ENCODE measurements at regions not wholly inside any gene's neighbourhood (a gene's known extent, or its start where the extent isn't known, plus 50 kb on each side); places are given as distances from the start of the nearest gene placed in this dataset.
"Not testable (repeated sequence)": the region's sequence is repeated elsewhere in the genome, so short reads cannot be mapped to it uniquely, and the experiment has no call there.

DNA sequence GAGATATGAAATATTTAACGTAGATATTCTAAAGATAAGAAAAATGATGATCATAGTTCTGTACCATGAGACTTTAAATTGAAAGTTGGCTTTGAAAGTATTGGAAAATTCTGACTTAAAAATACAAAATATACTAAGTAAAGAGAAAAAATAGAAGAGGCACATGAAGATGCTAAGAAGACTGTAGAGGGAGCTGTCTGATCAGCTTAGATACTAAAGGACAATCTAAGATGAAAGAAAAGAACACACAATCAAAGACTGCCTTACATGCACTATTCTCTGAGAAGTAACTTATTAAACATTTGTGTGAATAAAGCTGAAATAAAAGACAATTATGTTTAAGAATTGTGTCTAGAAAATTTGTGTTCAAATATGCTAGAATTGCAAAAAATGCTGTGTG, 55.1 kb downstream of the RBMXL2 start:
- Histone ChIP-seq H3K4me3 (ENCODE audit: extremely low read depth, insufficient read depth, low read length, poor library complexity, severe bottlenecking) (no peak overlapping the region), H3K4me1 (ENCODE audit: control insufficient read depth, insufficient read depth, low read length, poor library complexity, severe bottlenecking) (no peaks in the 10 kb centered on the region), H3K9me3 (ENCODE audit: control insufficient read depth, low read length) (no peaks in the 10 kb centered on the region), H3K27ac (ENCODE audit: low read depth, low read length, severe bottlenecking) (no peak overlapping the region), H3K36me3 (ENCODE audit: control insufficient read depth, insufficient read depth, low read length) (no peaks in the 10 kb centered on the region)
- WGBS, 2 experiments (ENCODE audit: insufficient coverage in 2 of 2), result 33% methylated on average over 1 of the region's 1 CpG; no CpG with 5 or more reads in 1 of the 2 experiments

GRCh38 chr11:7150104-7150503, 61.3 kb downstream of the RBMXL2 start:
- not testable (repeated sequence) for H3K27ac ChIP-seq (ENCODE audit: low read depth, low read length, severe bottlenecking); H3K36me3 ChIP-seq (ENCODE audit: control insufficient read depth, insufficient read depth, low read length); H3K4me1 ChIP-seq (ENCODE audit: control insufficient read depth, insufficient read depth, low read length, poor library complexity, severe bottlenecking); H3K4me3 ChIP-seq (ENCODE audit: extremely low read depth, insufficient read depth, low read length, poor library complexity, severe bottlenecking); H3K9me3 ChIP-seq (ENCODE audit: control insufficient read depth, low read length)
- 100% methylated on average over 3 of the region's 4 CpGs; no CpG with 5 or more reads in 1 of the 2 experiments for WGBS, 2 experiments (ENCODE audit: insufficient coverage in 2 of 2)

- peaks cover 2% of the 10 kb centered on the region for H3K9me3 ChIP-seq (ENCODE audit: control insufficient read depth, low read length)
- H3K4me1 ChIP-seq (ENCODE audit: control insufficient read depth, insufficient read depth, low read length, poor library complexity, severe bottlenecking), result no peaks in the 10 kb centered on the region
- H3K36me3 ChIP-seq (ENCODE audit: control insufficient read depth, insufficient read depth, low read length), result no peaks in the 10 kb centered on the region
- H3K27ac ChIP-seq (ENCODE audit: low read depth, low read length, severe bottlenecking), result peak overlapping the region; percentile 7
- no peak overlapping the region for H3K4me3 ChIP-seq (ENCODE audit: extremely low read depth, insufficient read depth, low read length, poor library complexity, severe bottlenecking)
- WGBS, 2 experiments (ENCODE audit: insufficient coverage in 2 of 2), result 62 to 87% methylated on average over 2 of the region's 2 CpGs
These were observed 66.1 kb downstream of the RBMXL2 start for GRCh38 chr11:7154881-7155361.

- no peak overlapping the region for H3K27ac ChIP-seq (ENCODE audit: low read depth, low read length, severe bottlenecking)
- no peaks in the 10 kb centered on the region for H3K36me3 ChIP-seq (ENCODE audit: control insufficient read depth, insufficient read depth, low read length)
- 60 to 80% methylated on average over 1 of the region's 3 CpGs for WGBS, 2 experiments (ENCODE audit: insufficient coverage in 2 of 2)
- no peaks in the 10 kb centered on the region for H3K4me1 ChIP-seq (ENCODE audit: control insufficient read depth, insufficient read depth, low read length, poor library complexity, severe bottlenecking)
- H3K4me3 ChIP-seq (ENCODE audit: extremely low read depth, insufficient read depth, low read length, poor library complexity, severe bottlenecking), result no peak overlapping the region
- H3K9me3 ChIP-seq (ENCODE audit: control insufficient read depth, low read length), result no peaks in the 10 kb centered on the region
These were observed 72.2 kb downstream of the RBMXL2 start for GRCh38 chr11:7160814-7161489.

DNA sequence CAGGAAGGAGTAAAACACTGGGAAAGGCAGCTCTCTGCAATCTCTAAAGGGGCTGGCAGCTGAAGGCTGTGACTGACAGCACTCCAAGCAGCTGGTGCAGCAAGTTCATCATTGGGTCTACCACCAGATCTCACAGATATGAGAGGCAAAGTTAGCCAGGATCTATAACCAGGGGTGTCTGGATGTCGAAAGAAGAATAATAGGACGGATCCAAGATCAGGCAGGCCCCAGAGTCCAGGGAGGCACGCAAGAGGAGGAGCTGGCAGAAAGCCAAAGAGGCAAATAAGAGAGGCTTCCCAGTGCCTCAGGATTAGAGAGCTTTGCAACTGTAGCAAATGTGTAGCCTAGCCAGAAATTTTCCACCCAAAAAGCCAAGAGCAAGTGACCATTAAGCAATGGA, 77.1 kb downstream of the RBMXL2 start:
- no peaks in the 10 kb centered on the region for H3K4me1 ChIP-seq (ENCODE audit: control insufficient read depth, insufficient read depth, low read length, poor library complexity, severe bottlenecking)
- H3K9me3 ChIP-seq (ENCODE audit: control insufficient read depth, low read length), result no peaks in the 10 kb centered on the region
- WGBS, 2 experiments (ENCODE audit: insufficient coverage in 2 of 2), result 79 to 100% methylated on average over 3 of the region's 3 CpGs
- H3K4me3 ChIP-seq (ENCODE audit: extremely low read depth, insufficient read depth, low read length, poor library complexity, severe bottlenecking), result no peak overlapping the region
- H3K27ac ChIP-seq (ENCODE audit: low read depth, low read length, severe bottlenecking), result no peak overlapping the region
- no peaks in the 10 kb centered on the region for H3K36me3 ChIP-seq (ENCODE audit: control insufficient read depth, insufficient read depth, low read length)

DNA sequence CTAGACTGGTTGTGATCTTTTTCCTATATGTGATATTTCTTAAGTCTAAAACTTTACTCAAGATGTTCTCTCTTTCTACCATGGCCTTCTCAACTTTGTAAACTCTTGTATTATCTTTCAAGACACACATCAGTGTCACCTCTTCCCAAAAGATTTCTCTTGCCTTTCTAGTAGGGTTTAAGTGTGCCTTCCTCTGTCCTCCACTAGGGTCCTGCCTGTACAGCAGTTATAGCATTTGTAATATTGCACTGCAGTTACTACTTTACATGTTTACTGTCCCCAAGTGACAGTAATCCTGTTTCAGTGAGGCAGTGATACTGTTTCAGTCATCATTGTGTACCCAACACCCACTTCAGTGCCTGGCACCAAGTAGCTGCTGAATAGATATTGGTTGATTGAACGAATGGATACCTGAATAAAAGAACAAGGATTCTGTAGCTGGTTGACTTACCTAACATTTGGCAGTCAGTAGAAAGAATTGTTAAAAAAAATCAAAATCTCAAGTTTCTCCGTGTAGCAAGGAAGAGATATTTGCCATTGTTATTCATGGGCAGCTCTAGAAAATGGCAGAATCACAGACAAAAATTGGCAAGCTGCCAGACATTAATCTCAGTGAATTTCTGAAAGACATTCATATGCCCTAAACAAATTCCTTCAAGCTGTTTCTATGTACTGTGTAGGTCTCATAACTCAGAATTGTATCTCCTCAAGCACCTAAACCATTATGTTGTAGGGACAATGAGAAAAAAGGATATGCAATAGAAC, 79.4 kb downstream of the RBMXL2 start:
- Histone ChIP-seq H3K27ac (ENCODE audit: low read depth, low read length, severe bottlenecking) (no peak overlapping the region), H3K4me1 (ENCODE audit: control insufficient read depth, insufficient read depth, low read length, poor library complexity, severe bottlenecking) (no peaks in the 10 kb centered on the region), H3K4me3 (ENCODE audit: extremely low read depth, insufficient read depth, low read length, poor library complexity, severe bottlenecking) (no peak overlapping the region), H3K9me3 (ENCODE audit: control insufficient read depth, low read length) (no peaks in the 10 kb centered on the region), H3K36me3 (ENCODE audit: control insufficient read depth, insufficient read depth, low read length) (no peaks in the 10 kb centered on the region)
- WGBS, 2 experiments (ENCODE audit: insufficient coverage in 2 of 2), result 58 to 80% methylated on average over 1 of the region's 2 CpGs

DNA sequence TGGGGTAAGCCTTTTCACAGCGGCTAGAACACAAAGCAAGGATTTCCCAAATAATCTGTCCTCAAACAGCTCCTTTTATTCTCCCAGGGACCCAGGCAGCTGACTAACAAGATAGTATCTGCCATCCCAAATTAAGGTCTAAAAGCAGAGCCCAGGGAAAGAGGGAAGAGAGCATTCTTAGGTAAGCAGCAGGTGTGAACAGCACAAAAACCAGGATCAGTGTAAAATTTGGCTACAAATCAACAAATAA, 79.9 kb downstream of the RBMXL2 start:
- H3K9me3 ChIP-seq (ENCODE audit: control insufficient read depth, low read length), result no peaks in the 10 kb centered on the region
- no peak overlapping the region for H3K27ac ChIP-seq (ENCODE audit: low read depth, low read length, severe bottlenecking)
- no peaks in the 10 kb centered on the region for H3K4me1 ChIP-seq (ENCODE audit: control insufficient read depth, insufficient read depth, low read length, poor library complexity, severe bottlenecking)
- WGBS, 2 experiments (ENCODE audit: insufficient coverage in 2 of 2), result 80% methylated on average over 1 of the region's 1 CpG; no CpG with 5 or more reads in 1 of the 2 experiments
- H3K36me3 ChIP-seq (ENCODE audit: control insufficient read depth, insufficient read depth, low read length), result no peaks in the 10 kb centered on the region
- no peak overlapping the region for H3K4me3 ChIP-seq (ENCODE audit: extremely low read depth, insufficient read depth, low read length, poor library complexity, severe bottlenecking)

DNA sequence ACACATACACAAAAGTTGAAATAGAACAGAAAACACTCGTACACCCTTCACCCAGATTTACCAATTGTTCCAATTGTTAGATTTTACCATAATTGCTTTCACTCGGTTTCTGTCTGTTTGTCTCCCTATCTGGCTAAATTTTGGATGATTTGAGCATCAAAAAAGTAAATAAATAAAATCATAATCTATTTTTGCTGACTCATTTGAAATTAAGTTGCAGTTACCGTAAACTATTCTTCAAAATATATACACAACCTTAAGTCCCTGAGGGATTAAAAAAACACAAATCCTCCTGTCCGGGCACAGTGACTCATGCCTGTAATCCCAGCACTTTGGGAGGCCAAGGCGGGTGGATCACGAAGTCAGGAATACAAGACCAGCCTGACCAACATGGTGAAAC, 81.3 kb upstream of the SYT9 start:
- Histone ChIP-seq H3K27ac (ENCODE audit: low read depth, low read length, severe bottlenecking) (no peak overlapping the region), H3K36me3 (ENCODE audit: control insufficient read depth, insufficient read depth, low read length) (no peaks in the 10 kb centered on the region), H3K9me3 (ENCODE audit: control insufficient read depth, low read length) (no peaks in the 10 kb centered on the region), H3K4me3 (ENCODE audit: extremely low read depth, insufficient read depth, low read length, poor library complexity, severe bottlenecking) (no peak overlapping the region), H3K4me1 (ENCODE audit: control insufficient read depth, insufficient read depth, low read length, poor library complexity, severe bottlenecking) (no peaks in the 10 kb centered on the region)
- WGBS, 2 experiments (ENCODE audit: insufficient coverage in 2 of 2), result 85% methylated on average over 2 of the region's 6 CpGs; no CpG with 5 or more reads in 1 of the 2 experiments

DNA sequence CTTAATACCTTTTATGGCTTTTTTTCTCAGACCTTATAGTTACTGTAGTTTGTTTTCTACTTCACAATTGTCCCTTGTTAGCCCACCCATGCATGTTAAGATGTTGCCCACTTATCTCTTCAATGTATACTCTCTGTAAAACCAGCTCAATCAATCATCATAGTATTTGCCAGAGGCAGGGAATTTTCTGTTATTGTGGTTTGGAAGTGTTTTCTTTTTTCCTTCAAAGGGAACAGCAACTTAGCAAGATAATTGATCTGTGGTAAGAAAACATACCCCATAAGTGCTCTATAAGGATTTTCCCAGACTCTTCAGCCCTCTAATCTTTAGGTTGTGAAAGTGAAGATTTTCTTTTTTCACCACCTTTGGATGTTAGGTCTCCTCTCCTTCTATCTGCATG, 76.7 kb upstream of the SYT9 start:
- no peak overlapping the region for H3K4me3 ChIP-seq (ENCODE audit: extremely low read depth, insufficient read depth, low read length, poor library complexity, severe bottlenecking)
- no peaks in the 10 kb centered on the region for H3K4me1 ChIP-seq (ENCODE audit: control insufficient read depth, insufficient read depth, low read length, poor library complexity, severe bottlenecking)
- H3K36me3 ChIP-seq (ENCODE audit: control insufficient read depth, insufficient read depth, low read length), result no peaks in the 10 kb centered on the region
- no peak overlapping the region for H3K27ac ChIP-seq (ENCODE audit: low read depth, low read length, severe bottlenecking)
- no peaks in the 10 kb centered on the region for H3K9me3 ChIP-seq (ENCODE audit: control insufficient read depth, low read length)

DNA sequence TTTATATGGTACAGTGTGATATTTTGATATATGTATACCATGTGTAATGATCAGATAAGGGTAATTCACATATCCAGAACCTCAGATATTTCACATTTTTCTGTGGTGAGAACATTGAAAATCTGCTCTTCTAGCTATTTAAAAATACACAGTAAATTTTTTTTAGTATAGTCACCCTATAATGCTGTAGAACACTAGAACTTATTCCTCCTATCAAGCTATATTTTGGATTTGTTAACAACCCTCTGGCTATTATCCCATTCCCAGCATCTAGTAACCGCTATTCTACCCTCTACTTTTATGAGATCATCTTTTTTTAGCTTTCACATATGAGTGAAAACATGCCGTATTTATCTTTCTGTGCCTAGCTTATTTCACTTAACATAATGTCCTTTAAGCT, 65.5 kb upstream of the SYT9 start:
- no peak overlapping the region for H3K4me3 ChIP-seq (ENCODE audit: extremely low read depth, insufficient read depth, low read length, poor library complexity, severe bottlenecking)
- 83 to 88% methylated on average over 2 of the region's 2 CpGs for WGBS, 2 experiments (ENCODE audit: insufficient coverage in 2 of 2)
- no peaks in the 10 kb centered on the region for H3K36me3 ChIP-seq (ENCODE audit: control insufficient read depth, insufficient read depth, low read length)
- H3K9me3 ChIP-seq (ENCODE audit: control insufficient read depth, low read length), result no peaks in the 10 kb centered on the region
- no peaks in the 10 kb centered on the region for H3K4me1 ChIP-seq (ENCODE audit: control insufficient read depth, insufficient read depth, low read length, poor library complexity, severe bottlenecking)
- H3K27ac ChIP-seq (ENCODE audit: low read depth, low read length, severe bottlenecking), result no peak overlapping the region

- WGBS, 2 experiments (ENCODE audit: insufficient coverage in 2 of 2), result no CpG with 5 or more reads among the region's 1 CpG
- H3K9me3 ChIP-seq (ENCODE audit: control insufficient read depth, low read length), result no peaks in the 10 kb centered on the region
- H3K27ac ChIP-seq (ENCODE audit: low read depth, low read length, severe bottlenecking), result no peak overlapping the region
- no peaks in the 10 kb centered on the region for H3K36me3 ChIP-seq (ENCODE audit: control insufficient read depth, insufficient read depth, low read length)
- H3K4me3 ChIP-seq (ENCODE audit: extremely low read depth, insufficient read depth, low read length, poor library complexity, severe bottlenecking), result no peak overlapping the region
- no peaks in the 10 kb centered on the region for H3K4me1 ChIP-seq (ENCODE audit: control insufficient read depth, insufficient read depth, low read length, poor library complexity, severe bottlenecking)
These were observed 65.0 kb upstream of the SYT9 start for GRCh38 chr11:7186676-7187075.
